ENCODE measurements at regions not wholly inside any gene's neighbourhood (a gene's known extent, or its start where the extent isn't known, plus 50 kb on each side); places are given as distances from the start of the nearest gene placed in this dataset.
"Not testable (repeated sequence)": the region's sequence is repeated elsewhere in the genome, so short reads cannot be mapped to it uniquely, and the experiment has no call there.

DNA sequence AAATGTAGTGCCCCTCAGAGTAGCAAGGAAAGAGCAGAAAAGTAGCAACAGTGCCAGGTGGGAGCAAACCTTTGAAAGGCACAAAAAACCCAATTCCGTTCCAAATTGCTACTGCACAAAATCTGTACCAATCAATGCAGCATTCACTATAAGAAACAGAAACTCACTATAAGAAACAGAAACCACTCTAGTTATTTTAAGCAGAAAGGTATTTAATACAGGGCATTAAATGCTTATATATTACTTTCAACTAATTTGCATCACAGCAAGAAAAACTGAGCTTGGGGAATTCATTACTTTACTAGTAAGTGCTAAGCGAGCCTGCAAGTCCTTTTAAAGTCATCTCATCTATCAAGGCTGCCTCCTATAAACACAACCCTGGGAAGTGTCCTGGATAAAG, 116.5 kb upstream of the OLIG3 start:
- no peak for DNase-seq

DNA sequence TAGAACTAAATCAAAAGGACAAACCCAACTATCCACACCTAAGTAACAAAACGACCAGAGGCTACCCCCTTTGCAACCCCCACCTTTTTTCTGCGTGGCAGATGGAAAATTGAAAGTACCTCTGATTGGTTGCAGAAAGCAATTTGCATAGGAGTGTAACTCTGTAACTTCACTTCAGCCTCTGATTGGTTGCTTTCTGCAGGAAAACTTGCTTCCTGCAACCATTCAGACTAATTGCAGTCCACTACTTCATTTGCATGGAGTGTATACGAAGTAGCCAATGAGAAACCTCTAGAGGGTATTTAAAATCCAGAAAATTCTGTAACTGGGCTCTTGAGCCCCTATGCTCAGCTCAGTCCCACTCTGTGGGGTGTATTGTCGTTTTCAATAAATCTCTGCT, 129.1 kb upstream of the OLIG3 start:
- DNase-seq: no peak

GRCh38 chr6:137625100-137625661, 131.0 kb upstream of the OLIG3 start:
- no peak for DNase-seq

- no peak for DNase-seq
Observed at GRCh38 chr6:137625808-137626207, 131.6 kb upstream of the OLIG3 start.

DNA sequence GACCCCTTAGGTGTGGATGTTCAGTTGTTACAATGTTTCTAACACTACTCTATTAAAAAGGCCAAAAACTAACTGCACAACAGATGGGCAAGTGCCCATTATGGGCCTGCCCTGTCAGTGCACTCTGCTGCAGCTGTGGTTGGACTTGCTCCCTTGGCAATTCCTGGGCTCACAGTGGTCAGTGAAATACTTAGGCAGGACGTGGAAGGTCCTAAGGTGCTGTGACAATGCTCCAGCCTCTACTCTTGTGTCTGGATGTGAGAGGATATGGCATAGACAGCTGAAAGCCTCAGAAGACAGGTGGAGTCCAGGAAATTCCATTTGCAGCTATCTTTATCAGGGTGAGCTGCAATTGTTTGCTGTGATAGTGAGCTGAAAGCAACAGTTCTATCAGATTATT, 136.5 kb upstream of the OLIG3 start:
- DNase-seq: no peak

DNA sequence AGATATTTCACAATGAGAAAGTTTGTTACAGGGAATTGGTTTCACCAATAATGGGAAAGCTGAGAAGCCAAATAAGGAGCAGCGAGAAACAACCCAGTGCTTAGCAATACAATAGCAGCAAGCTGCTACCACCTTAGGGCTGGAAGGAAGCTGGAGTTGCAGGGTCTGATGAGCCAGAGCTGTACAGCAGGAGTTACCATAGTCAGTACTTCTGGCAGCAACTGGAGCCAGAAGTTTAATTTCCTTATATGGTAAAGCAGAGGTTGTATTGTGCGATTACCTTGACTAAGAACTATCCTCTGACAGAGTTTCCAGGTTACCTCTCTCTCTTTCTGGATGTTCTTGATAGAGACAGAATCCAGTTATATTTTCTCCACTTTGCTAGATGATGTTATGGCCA, 137.1 kb upstream of the OLIG3 start:
- DNase-seq: no peak

GRCh38 chr6:137634177-137634576, 140.0 kb upstream of the OLIG3 start:
- not testable (repeated sequence) for DNase-seq

- DNase-seq: no peak
Observed at GRCh38 chr6:137637121-137637520, 142.9 kb upstream of the OLIG3 start.

DNA sequence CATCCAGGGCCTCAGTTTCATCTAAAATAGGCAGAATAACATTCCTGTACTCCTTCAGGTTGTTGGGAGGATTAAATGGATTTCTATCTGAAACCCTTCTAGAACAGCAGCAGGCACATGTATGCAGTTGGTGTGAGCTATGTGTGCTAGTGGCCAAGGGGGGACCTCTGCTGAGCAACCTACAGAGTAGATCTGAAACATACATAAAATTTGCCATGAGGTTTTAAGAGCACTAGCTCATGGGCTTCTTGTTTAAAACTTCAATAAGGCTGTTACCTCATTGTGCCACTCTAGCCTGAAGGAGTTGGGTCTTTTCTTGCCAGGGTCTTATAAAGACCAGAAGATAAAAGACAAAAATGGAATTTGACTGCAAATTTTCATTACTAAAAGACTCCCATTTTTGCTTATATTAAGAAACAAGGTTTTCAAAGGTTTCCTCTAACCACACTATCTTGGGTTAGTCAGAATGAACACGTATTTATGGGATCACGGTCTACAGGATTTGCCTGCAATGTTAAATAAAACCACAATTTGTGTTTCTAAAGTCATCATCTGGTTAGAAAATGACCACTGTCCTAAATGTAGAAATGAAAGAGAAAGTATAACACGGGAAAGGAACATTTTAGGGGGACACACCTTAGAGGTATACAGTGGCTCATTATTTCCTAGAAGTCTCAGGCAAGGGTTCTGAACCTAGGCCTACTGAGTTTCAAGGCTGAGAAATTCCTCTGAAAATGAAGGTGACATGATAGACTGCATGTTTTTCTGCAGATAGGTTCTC, 144.9 kb upstream of the OLIG3 start:
- no peak for DNase-seq

DNA sequence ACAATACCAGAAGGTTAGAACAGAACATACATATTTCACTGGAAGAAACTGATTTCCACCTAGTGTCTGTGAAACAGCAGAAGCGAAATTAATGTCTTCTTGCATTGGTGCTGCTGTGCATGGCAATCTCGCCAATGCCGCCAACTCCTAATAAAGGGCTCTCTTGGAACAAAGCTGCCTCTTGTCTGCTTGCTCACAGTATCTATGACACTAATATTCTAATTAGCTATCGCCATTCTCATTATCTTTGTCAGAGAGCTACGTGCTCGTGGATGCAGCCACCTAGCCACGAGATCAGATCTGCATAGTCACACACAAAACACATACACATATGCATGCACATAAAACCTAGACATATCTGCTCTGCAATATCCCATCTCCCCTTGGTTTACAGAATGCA, 145.9 kb upstream of the OLIG3 start:
- DNase-seq: peak in 18 of 58 donors; percentile 1 to 25 (median 8)

DNA sequence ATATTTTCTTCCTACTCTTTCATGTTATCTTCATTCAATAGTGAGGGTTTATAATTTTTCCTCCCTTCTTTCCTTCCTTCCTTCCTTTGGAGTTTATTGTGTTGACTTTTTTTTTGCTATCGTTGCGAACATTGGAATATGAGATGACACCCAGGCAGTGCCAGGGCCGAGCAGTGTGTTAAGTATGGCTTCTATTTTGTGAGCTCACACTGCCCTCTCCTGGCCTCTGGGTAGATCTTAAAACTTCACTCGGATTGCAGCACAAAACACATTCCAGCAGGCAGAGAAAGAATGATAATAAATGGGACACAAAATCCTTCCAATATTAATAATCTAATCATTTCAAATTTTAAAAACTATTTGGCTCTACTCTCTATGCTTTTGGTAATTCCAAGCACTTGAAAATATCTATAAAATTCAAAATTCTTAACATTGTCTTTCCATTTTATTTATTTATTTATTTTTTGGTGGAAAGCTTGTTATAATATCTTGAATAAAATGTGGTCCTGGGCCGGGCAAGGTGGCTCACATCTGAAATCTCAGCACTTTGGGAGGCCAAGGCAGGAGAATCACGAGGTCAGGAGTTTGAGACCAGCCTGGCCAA, 147.4 kb upstream of the OLIG3 start:
- peak in 52 of 58 donors; percentile 8 to 80 (median 44) for DNase-seq

GRCh38 chr6:137643210-137643609, 149.0 kb upstream of the OLIG3 start:
- DNase-seq: not testable (repeated sequence)

DNA sequence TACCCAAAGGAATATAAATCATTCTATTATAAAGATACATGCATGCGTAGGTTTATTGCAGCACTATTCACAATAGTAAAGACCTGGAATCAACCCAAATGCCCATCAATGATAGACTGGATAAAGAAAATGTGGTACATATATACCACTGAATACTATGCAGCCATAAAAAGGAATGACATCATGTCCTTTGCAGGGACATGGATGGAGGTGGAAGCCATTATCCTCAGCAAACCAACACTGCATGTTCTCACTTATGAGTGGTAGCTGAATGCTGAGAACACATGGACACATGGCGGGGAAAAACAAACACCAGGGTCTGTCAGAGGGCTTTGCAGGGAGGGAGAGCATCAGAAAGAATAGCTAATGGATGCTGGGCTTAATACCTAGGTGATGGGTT, 149.4 kb upstream of the OLIG3 start:
- DNase-seq: not testable (repeated sequence)

- no peak for DNase-seq
Observed at GRCh38 chr6:137645850-137646249, 151.7 kb upstream of the OLIG3 start.

- DNase-seq: no peak
Observed at GRCh38 chr6:137646484-137646883, 152.3 kb upstream of the OLIG3 start.

- DNase-seq: no peak
Observed at GRCh38 chr6:137647762-137648447, 153.7 kb upstream of the OLIG3 start.

DNA sequence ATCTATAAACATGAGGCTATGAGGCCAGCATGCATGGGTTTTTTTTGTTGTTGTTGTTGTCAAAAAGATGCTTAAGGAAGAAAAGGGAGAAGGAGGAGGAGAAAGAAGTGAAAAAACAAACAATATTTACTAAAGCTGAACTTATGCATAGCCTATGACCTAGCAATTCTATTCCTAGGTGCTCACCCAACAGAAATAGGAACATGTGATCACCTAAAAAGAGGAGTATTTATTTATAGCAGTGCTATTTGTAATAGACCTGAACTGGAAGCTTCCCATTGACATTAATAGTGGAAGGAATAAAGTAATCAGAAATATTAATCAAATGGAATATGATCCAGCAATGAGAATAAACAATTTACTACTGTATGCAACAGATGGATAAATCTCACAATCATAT, 156.5 kb upstream of the OLIG3 start:
- DNase-seq: no peak

DNA sequence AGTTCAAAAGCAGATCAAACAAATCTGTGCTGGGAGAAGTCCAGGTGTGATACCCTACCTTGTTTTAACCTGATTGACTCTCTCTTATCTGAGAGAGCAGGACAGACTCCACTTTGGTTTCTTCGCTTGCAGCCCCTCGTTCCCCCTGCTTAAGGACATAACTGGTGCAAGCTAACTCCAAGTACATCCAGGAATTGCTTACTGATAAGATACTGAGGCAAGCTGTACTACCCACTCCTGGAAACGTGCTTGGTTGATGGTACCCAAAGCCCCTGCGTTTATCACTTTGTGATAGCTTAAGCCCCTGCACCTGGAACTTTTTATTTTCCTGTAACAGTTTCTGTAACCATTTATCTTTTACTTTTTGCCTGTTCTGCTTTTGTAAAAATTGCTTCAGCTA, 157.0 kb upstream of the OLIG3 start:
- no peak for DNase-seq

DNA sequence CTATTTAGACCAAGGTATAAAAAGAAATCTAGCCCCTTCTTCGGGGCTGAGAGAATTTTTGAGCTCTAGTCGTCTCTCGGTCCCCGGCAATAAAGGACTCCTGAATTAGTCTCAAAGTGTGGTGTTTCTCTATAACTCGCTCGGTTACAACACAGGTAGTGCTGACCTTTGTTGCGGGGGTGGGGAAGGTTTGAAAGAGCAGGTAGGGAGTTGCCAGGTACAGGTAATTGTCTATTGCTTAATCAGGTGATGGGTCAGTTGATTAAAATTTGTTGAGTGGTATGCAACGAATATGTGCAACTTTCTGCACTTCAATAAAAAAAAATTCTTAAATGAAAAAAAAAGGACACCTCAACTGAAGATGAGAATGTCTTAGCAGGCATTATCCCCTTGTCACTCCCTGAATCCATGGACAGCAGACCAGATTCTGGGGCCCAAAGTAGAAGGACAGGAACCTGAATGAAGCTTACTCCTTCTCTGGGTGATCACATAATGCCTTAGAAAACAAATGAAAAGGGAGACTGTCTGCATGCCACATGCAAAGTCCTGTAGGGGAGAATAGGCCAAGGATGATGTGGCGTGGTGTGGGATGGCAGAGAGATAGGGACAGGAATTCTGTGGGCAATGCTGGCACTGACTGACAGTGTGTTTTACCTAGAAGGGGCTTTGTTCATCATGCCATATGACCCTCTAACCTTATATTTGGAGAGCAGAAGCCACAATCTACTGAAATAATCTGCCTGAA, 157.6 kb upstream of the OLIG3 start:
- DNase-seq: no peak

DNA sequence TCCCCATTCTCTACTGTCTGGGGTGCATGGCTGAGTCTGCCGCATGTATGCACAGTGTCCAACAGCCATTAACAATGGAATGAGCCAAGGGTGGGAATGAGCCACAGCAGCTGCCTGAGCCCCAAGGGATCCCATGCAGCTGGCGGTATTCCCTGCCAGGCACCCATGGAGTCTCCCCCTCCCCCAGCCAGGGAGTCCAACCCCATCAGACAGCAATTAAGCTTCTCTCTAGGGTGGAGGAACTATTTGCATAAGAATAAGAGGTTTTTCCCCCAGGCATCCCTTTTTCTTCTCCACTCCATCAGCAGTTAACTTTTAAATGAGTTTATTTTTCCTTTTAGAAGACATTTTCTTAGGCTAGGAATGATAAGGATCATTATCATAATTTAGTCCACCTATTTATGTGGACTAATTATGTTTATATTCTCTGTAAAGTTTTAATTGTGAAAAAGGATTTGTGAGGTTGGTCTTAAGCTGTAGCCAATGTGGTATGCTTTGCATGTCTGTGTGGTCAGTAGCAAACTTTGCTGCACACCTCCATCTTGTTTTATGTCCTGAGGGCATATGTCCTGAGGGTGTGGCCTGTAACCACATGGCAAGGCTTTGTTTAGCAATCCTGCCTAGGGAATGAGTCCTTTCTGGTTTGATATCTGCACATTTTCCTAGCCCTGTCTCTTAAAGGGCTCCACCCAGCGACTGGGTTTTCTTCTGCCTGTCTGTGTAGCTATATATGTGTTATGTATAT, 158.9 kb upstream of the OLIG3 start:
- no peak for DNase-seq

GRCh38 chr6:137653706-137654059, 159.5 kb upstream of the OLIG3 start:
- DNase-seq: no peak

Data from anterior cingulate cortex (tissue), 58 donors.